ENCODE measurements at regions not wholly inside any gene's neighbourhood (a gene's known extent, or its start where the extent isn't known, plus 50 kb on each side); places are given as distances from the start of the nearest gene placed in this dataset.

DNA sequence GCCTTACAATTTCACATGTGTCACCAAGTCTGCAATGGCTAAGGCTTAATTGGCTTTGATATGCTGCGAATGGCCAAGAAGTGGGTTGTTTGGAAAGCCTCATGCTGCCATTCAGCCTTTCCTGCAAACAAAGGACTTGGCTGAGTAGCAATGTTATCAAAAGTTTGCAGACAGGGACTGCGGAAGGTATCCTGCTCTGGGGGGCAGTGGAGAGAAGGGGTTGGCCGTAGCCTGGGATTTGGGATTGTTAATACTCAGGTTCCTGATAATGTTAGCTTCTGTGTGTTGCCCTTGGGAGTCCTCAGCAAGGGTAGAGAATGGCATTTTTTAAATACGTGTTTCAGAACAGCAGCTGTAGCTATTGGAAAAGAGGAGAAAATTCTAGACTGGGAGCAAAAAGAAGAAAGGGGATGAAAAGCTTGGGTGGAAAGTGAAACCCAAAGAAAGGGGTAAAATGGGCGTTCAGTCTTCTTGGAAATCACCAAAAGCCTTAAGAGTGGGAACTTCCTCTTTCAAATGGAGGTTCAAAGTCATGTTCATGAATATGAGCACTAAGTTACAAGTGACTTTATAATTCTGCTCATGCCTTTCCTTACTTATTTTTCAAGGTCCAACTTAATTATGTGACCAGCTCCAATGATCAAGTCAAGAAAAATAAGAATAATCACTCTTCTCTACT lies 325.1 kb downstream of the RNF144A start:
- Histone ChIP-seq H3K4me3 (replicated peaks; ENCODE audit: low read depth, low read length) (no peak overlapping the region), H3K27me3 (replicated peaks; ENCODE audit: control insufficient read depth, insufficient read depth, low read length) (no peaks in the 10 kb centered on the region; the same call in 1 of the 2 replicates), H3K36me3 (ENCODE audit: control insufficient read depth, insufficient read depth, low read length) (no peaks in the 10 kb centered on the region)
- no peak for DNase-seq (ENCODE audit: extremely low read depth, insufficient read length)
- TF ChIP-seq, protein P1, sequence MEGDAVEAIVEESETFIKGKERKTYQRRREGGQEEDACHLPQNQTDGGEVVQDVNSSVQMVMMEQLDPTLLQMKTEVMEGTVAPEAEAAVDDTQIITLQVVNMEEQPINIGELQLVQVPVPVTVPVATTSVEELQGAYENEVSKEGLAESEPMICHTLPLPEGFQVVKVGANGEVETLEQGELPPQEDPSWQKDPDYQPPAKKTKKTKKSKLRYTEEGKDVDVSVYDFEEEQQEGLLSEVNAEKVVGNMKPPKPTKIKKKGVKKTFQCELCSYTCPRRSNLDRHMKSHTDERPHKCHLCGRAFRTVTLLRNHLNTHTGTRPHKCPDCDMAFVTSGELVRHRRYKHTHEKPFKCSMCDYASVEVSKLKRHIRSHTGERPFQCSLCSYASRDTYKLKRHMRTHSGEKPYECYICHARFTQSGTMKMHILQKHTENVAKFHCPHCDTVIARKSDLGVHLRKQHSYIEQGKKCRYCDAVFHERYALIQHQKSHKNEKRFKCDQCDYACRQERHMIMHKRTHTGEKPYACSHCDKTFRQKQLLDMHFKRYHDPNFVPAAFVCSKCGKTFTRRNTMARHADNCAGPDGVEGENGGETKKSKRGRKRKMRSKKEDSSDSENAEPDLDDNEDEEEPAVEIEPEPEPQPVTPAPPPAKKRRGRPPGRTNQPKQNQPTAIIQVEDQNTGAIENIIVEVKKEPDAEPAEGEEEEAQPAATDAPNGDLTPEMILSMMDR (IDR thresholded peaks at IDR 0.05; ENCODE audit: insufficient read depth, low read length, poor library complexity, severe bottlenecking): no peak

DNA sequence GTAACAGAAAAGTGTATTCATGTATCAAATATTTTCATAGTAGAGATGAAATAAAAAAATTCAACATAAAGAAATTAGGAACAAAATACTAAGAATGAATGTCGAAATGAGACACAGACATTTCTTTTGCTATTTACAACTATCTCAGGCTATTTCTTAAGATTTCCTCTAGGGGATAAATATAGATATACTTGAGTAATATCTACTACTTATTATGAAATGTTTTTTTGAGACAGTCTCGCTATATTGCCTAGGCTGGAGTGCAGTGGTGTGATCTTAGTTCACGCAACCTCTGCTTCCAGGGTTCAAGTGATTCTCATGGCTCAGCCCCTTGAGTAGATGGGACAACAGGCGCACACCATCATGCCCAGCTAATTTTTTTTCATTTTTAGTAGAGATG lies 326.1 kb downstream of the RNF144A start:
- TF ChIP-seq, protein P1 (IDR thresholded peaks at IDR 0.05; ENCODE audit: insufficient read depth, low read length, poor library complexity, severe bottlenecking): no peak
- Histone ChIP-seq H3K27me3 (replicated peaks; ENCODE audit: control insufficient read depth, insufficient read depth, low read length) (no peaks in the 10 kb centered on the region; the same call in 1 of the 2 replicates), H3K36me3 (ENCODE audit: control insufficient read depth, insufficient read depth, low read length) (no peaks in the 10 kb centered on the region), H3K4me3 (replicated peaks; ENCODE audit: low read depth, low read length) (no peak overlapping the region)
- no peak for DNase-seq (ENCODE audit: extremely low read depth, insufficient read length)

DNA sequence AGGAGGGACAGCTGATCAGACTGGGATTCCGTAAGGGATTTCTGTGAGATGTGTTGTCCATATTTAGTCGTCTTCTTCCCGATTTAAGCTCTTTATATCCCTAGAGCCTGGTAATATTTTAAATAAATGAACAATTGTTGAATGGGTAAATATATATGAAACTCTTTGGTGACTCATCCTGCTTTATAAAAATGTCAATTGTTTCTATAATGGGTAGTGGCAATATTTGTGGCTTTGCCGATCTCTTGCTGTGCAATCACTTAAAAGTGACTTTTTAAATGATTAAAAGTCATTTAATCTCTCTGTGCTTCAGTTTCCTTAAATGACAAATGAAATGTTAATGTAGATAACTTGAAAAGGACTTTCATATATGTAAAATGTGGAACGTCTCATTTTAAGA lies 339.2 kb downstream of the RNF144A start:
- peaks cover 3% of the 10 kb centered on the region for H3K27me3 ChIP-seq (replicated peaks; ENCODE audit: control insufficient read depth, insufficient read depth, low read length)
- TF ChIP-seq, protein P1 (IDR thresholded peaks at IDR 0.05; ENCODE audit: insufficient read depth, low read length, poor library complexity, severe bottlenecking): no peak
- no peak for DNase-seq (ENCODE audit: extremely low read depth, insufficient read length)

DNA sequence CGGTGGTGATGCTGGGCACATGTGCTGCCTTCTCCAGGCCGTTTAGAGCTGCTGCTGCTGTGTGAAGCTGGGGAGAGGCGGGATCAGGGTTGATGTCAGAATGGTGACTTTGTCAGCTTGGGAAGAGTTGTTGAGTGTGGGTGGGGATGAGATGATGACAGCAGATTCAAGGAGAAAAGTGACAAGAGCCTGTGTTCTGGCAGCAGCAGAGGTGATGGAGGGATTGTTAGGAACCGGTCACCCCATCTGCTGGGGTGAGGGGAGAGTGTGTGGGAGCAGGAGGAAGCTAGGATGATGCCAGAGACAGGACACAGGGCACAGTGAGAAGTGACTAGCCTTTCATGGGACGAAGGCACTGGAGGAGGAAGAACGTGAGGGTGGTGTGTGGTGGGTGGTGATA lies 345.5 kb downstream of the RNF144A start:
- H3K36me3 ChIP-seq (ENCODE audit: control insufficient read depth, insufficient read depth, low read length): no peaks in the 10 kb centered on the region
- peaks cover 2% of the 10 kb centered on the region for H3K27me3 ChIP-seq (replicated peaks; ENCODE audit: control insufficient read depth, insufficient read depth, low read length)
- DNase-seq (ENCODE audit: extremely low read depth, insufficient read length): no peak
- TF ChIP-seq, protein P1 (IDR thresholded peaks at IDR 0.05; ENCODE audit: insufficient read depth, low read length, poor library complexity, severe bottlenecking): no peak
- no peak overlapping the region for H3K4me3 ChIP-seq (replicated peaks; ENCODE audit: low read depth, low read length)

More for the DNA sequence above, 339.2 kb downstream of the RNF144A start:
- H3K36me3 ChIP-seq (ENCODE audit: control insufficient read depth, insufficient read depth, low read length): no peaks in the 10 kb centered on the region
- no peak overlapping the region for H3K4me3 ChIP-seq (replicated peaks; ENCODE audit: low read depth, low read length)

DNA sequence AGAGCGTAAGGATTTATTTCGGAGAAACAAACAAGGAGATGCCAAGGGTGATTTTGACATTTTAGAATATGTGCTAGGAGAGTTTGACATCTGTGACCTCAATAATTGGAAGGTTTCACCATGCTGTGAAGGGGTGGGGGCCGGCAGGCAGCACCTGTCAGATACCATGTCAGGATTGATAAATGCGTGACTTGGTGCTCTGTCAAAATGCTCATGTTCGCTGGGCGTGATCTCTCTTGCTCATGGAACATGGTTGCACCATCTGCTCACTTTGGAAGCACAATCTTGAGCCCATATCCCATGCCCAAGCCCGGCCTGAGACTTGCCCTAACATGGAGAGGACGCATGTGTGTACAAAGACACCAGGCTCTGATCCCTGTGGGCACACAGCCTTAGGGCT lies 347.6 kb downstream of the RNF144A start:
- Histone ChIP-seq H3K27me3 (replicated peaks; ENCODE audit: control insufficient read depth, insufficient read depth, low read length) (no peaks in the 10 kb centered on the region; the same call in 1 of the 2 replicates), H3K4me3 (replicated peaks; ENCODE audit: low read depth, low read length) (no peak overlapping the region), H3K36me3 (ENCODE audit: control insufficient read depth, insufficient read depth, low read length) (no peaks in the 10 kb centered on the region)
- TF ChIP-seq, protein P1 (IDR thresholded peaks at IDR 0.05; ENCODE audit: insufficient read depth, low read length, poor library complexity, severe bottlenecking): no peak
- DNase-seq (ENCODE audit: extremely low read depth, insufficient read length): no peak
